GM19397 (cell line): ENCODE measurements at regions not wholly inside any gene's neighbourhood (a gene's known extent, or its start where the extent isn't known, plus 50 kb on each side); places are given as distances from the start of the nearest gene placed in this dataset.

Experiments used
- ATAC-seq: cut with Tn5 transposase; IDR thresholded peaks from one replicate; pipeline ENCODE4 v1.9.1; 2021; ENCODE audit warnings: mild to moderate bottlenecking, moderate library complexity; ENCODE audit not compliant: unreplicated experiment

- no peak for ATAC-seq
Observed at GRCh38 chr11:105202844-105203548, 63.4 kb upstream of the CARD18 start.

DNA sequence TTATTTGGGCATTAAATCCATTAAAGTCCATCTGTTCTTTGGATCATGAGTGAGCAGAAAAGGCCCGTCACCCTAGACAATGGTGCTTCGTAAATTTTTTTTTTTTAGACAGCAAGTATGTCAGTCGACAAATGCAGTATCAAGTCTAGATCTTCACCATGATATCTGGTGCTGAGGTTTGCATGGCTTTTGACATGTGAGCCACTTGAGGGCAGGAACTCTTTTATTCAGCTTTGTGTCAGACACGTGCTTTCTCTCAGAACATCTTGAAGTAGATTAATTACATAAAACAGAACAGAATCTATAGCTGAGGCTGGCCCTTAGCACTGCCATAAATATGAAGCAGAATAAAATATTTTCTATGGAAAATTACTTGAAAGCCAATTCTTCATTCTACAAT lies 62.9 kb upstream of the CARD18 start:
- no peak for ATAC-seq

DNA sequence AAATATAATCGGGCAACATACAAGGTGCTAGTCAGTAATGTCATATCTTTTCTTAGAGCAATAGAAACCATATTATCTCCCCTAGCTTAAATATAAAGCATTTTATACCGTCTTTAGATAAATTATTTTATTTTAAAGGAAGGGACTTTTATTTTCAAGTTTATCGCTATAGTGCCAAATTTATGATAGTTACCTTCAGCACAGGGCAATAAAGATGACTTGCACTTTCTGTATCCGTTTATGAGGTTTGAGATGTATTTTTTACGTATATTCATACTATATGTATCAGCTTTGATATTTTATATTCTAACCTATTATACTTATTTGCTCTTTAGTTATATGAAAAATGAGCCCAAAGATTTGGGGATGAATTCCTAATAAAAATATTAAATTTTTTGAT lies 61.6 kb upstream of the CARD18 start:
- no peak for ATAC-seq

DNA sequence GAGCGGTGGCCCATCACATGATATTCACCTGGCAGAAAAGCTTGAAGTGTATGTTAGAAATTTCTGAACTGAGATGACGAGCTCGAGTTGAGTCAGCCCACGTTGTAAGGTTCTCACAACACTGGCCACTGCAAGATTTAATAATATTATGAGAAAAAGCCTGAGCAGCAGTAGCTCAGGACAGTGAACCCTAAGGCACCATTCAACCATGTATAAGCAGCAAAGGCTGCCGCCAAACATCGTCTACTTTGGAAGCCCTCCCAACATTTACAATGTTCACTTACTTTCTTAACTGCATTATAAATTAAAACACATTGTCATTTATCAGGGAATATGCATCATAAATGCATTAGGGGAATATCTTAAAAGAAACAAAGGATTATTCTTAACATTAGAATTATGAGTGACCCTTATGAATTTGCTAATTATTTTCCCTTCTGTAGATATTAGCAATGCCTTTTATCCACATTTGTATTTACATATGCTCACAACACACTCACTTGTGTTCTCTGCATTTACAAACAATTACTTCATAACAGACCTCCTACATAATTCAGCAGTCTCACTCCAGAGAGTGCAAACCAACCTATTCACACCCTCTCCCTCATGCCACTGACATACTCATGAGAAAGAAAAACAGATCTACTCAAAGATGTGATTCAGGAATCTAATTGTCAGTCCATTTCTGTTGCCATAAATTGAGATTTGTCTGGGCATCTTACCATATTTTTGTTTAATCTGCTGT lies 57.7 kb upstream of the CARD18 start:
- ATAC-seq: no peak

- no peak for ATAC-seq
Observed at GRCh38 chr11:105193260-105193659, 53.7 kb upstream of the CARD18 start.

GRCh38 chr11:105192115-105192514 lies 52.5 kb upstream of the CARD18 start:
- no peak for ATAC-seq

DNA sequence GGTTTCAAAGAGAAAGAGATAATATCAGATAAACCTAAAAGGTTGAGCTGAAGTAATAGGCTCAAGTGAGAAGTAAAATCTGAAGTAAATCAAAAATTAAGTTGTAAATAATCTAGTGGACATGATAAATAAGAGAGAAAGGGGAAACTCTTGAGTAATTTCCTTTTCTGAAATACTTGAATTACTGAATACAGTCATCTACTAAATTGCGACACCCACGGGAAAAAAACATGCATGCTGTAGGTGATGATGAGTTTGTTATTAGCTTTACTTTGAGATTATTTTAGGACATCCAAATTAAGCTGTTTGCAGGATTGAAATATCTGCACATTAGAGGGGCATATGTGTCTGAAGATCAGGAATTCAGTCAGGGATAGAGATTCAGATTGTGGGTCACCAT lies 50.0 kb upstream of the CARD18 start:
- ATAC-seq: no peak
